ENCODE measurements at regions not wholly inside any gene's neighbourhood (a gene's known extent, or its start where the extent isn't known, plus 50 kb on each side); places are given as distances from the start of the nearest gene placed in this dataset.

GRCh38 chr11:45471266-45471665, 185.1 kb upstream of the SYT13 start:
- TF ChIP-seq CTCF (IDR thresholded peaks at IDR 0.05), result no peak
- TF ChIP-seq POLR2AphosphoS5 (IDR thresholded peaks at IDR 0.05; ENCODE audit: insufficient read depth in 1 of 2, low read depth in 1 of 2), result no peak

Data from vagina (tissue), 2 donors.